Stimulated activated naive B cell treated with anti-CD40 and anti-IgM and Interleukin-4, amounts not matched to agents 10 μg/mL and 1 μg/mL and 100 μg/mL, for 72 hours (primary cell): ENCODE measurements at regions not wholly inside any gene's neighbourhood (a gene's known extent, or its start where the extent isn't known, plus 50 kb on each side); places are given as distances from the start of the nearest gene placed in this dataset.

Experiments
- ATAC-seq, 2 donors: fragments of 150-1000 bp; cut with Tn5 transposase; replicated peaks; 2 replicates each; pipeline ENCODE4 v1.10.0; 2021; ENCODE audit warnings: moderate library complexity in 1 of 2
- DNase-seq: peaks from one replicate; pipeline ENCODE4 v3.0.0; 2021
- H3K27ac Mint-ChIP-seq: one replicate; pipeline ENCODE4 v1.8.0; 2022; ENCODE audit warnings: mild to moderate bottlenecking, mixed read lengths
- H3K27me3 Mint-ChIP-seq, 2 donors: one replicate each; pipeline ENCODE4 v1.8.0; 2022; ENCODE audit warnings: mixed read lengths in 2 of 2
- H3K36me3 Mint-ChIP-seq, 2 donors: one replicate each; pipeline ENCODE4 v1.8.0; 2022; ENCODE audit warnings: mixed read lengths in 2 of 2, mild to moderate bottlenecking in 1 of 2
- H3K4me1 Mint-ChIP-seq, 2 donors: one replicate each; pipeline ENCODE4 v1.8.0; 2022; ENCODE audit warnings: mixed read lengths in 2 of 2, mild to moderate bottlenecking in 1 of 2
- H3K4me3 Mint-ChIP-seq, 2 donors: one replicate each; pipeline ENCODE4 v1.8.0; 2022; ENCODE audit warnings: mild to moderate bottlenecking in 2 of 2, mixed read lengths in 2 of 2, moderate library complexity in 1 of 2
- H3K9me3 Mint-ChIP-seq, 2 donors: one replicate each; pipeline ENCODE4 v1.8.0; 2022; ENCODE audit warnings: mixed read lengths in 2 of 2, mild to moderate bottlenecking in 1 of 2

DNA sequence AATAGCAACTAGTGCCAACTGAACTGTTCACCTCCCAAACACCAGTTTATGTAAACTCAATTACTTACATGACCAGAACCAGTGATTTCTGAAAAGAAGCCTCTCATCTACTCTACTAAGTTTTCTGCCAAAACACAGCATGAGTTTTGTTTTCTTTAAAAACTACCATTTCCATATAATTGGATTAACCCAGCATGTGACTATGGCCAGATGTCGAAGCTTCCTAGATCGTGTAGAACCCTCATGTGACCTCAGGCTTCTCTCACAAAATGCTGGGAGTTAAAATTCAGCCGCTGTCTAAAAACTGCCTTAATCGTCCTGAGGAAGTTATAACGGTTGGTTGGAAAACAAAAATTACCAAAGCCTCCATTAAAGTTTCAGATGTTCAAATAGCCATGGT lies 303.5 kb downstream of the IRX1 start:
- H3K4me3 Mint-ChIP-seq, result no peak overlapping the region
- no peak overlapping the region for H3K27ac Mint-ChIP-seq
- ATAC-seq, result no peak
- no peaks in the 10 kb centered on the region for H3K4me1 Mint-ChIP-seq
- DNase-seq, result no peak
- H3K27me3 Mint-ChIP-seq, result no peaks in the 10 kb centered on the region
- H3K36me3 Mint-ChIP-seq, result no peaks in the 10 kb centered on the region
- H3K9me3 Mint-ChIP-seq, result peaks cover 3 to 7% of the 10 kb centered on the region in 2 donors

DNA sequence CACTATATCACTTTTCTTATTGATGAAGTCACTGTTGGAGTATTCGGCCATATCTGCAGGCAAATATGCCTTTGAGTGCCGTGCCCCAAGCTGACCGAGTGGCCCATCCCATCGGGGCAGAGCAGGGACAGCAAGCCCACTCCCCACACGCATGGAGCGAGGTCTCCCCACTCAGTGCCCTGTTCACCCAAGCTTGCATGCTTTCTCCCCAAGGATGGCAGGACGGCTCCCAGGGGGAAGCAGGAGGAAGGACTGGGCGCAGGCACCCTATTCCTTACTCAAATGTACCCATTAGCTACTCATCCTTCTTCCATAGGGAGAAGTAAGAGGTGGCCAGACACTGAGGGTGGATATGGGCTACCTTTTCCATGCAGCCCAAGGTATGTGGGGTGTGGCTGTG lies 309.0 kb downstream of the IRX1 start:
- DNase-seq (no peak), ATAC-seq (no peak)
- no peak overlapping the region for H3K27ac Mint-ChIP-seq

DNA sequence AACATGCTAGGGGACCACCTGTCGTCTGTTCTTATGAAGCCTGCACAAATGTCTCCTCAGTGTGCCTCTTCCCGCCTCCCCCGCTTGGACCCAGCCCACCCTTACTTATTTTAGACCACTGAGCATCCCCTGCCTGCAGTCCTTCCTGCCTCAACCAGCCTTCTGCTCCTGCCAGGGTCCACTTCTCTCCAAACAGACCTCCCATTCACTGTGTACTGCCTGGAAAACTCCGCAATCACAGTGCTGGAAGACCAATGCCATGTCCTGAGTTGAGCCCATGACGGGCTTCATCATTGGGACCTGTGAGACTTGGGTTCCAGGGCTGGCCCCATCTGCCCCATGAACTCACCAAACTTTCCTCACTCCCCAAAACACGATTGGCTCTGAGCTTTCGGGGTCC lies 309.4 kb downstream of the IRX1 start:
- Mint-ChIP-seq H3K27ac (no peak overlapping the region), H3K4me1 (peaks cover 2 to 11% of the 10 kb centered on the region in 2 donors), H3K4me3 (no peak overlapping the region), H3K27me3 (no peaks in the 10 kb centered on the region), H3K36me3 (no peaks in the 10 kb centered on the region), H3K9me3 (peaks cover 0 to 3% of the 10 kb centered on the region in 2 donors)
- ATAC-seq (no peak), DNase-seq (no peak)

More for the DNA sequence above, 309.0 kb downstream of the IRX1 start:
- H3K27me3 Mint-ChIP-seq, result no peaks in the 10 kb centered on the region
- H3K9me3 Mint-ChIP-seq, result peaks cover 0 to 3% of the 10 kb centered on the region in 2 donors
- H3K4me3 Mint-ChIP-seq, result no peak overlapping the region
- no peaks in the 10 kb centered on the region for H3K36me3 Mint-ChIP-seq
- peaks cover 2 to 11% of the 10 kb centered on the region in 2 donors for H3K4me1 Mint-ChIP-seq

DNA sequence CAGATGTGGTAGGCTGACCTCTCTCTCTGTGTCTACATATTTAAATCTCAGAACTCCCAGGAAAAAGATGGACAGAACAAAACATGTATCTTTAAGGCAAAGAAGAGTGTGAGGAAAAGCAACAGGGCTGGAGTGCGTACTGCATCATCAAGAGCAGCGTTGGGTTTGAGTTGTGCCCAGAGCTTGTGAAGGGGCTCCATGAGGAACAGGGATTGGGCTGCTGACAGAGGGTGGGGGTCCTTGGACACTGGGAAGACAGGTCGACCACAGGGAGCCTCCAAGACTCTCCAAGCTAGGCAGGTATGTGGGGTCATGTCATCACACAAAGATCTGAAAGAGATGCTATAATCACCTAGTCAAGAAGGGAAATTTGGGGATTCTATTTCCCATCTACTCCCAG lies 309.9 kb downstream of the IRX1 start:
- H3K4me3 Mint-ChIP-seq, result no peak overlapping the region
- no peak overlapping the region for H3K27ac Mint-ChIP-seq
- H3K27me3 Mint-ChIP-seq, result no peaks in the 10 kb centered on the region
- DNase-seq (no peak), ATAC-seq (no peak)
- H3K4me1 Mint-ChIP-seq, result peaks cover 2 to 11% of the 10 kb centered on the region in 2 donors
- H3K9me3 Mint-ChIP-seq, result peaks cover 0 to 3% of the 10 kb centered on the region in 2 donors
- H3K36me3 Mint-ChIP-seq, result no peaks in the 10 kb centered on the region

DNA sequence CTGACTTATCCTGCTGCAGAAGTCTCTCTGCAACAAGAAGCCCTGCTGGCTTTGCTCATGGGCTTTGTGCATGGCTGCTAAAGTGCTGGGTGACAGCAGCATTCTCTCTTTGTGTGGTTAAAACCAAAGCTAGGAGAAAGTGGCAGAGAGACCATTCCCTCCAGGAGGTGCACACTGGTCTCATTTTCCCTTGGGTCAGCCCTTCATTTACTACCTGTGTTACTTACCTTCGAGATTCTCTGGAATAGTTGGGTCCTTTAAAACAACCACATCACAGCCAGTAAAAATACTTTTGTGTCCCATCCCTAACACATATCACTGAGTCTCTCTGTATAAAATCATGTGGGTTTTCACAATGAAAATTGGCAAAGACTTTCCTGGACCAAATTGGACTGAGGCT lies 315.5 kb downstream of the IRX1 start:
- Mint-ChIP-seq H3K4me3 (no peak overlapping the region), H3K4me1 (peaks cover 2 to 11% of the 10 kb centered on the region in 2 donors), H3K9me3 (no peaks in the 10 kb centered on the region), H3K27ac (no peak overlapping the region), H3K27me3 (no peaks in the 10 kb centered on the region), H3K36me3 (no peaks in the 10 kb centered on the region)
- DNase-seq (no peak), ATAC-seq (no peak)

DNA sequence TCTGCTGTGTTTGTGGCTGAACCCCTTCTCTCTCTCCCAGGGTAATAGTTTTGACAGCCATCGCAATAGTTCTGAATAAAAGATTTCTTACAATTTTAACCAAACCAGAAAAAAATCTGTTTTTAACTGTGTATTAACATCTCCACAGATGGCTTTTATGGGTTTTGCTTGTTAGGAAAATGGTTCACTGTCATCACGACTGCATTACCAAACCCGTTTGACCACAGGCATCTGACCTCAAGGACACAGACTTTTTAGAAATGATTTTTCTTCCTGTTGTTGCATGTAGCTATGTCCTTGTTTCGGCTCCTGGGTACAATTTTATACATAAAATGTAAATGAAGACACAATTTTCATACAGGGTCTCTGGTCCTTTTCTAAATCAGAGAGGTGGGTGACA lies 316.1 kb downstream of the IRX1 start:
- Mint-ChIP-seq H3K36me3 (no peaks in the 10 kb centered on the region), H3K27me3 (no peaks in the 10 kb centered on the region), H3K4me3 (no peak overlapping the region), H3K9me3 (no peaks in the 10 kb centered on the region), H3K4me1 (peaks cover 2 to 11% of the 10 kb centered on the region in 2 donors), H3K27ac (no peak overlapping the region)
- DNase-seq (no peak), ATAC-seq (no peak)

DNA sequence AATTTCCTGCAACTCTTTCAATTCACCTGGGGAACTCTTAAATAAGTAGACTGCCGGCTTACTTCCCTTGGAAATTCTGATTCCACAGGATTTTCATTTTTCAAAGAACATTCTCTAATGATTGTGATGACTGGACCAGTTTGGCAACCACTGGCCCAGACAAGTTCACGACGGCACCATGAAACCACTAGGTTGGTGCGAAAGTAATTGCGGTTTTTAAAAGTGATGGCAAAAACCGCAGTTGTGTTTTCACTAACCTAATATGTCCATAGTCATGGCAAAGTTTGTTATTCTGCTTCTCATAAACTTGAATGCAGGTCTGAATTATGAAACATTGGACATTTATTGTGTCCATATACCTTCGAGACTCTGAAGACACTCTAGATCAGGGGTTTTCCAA lies 317.2 kb downstream of the IRX1 start:
- H3K27me3 Mint-ChIP-seq, result no peaks in the 10 kb centered on the region
- DNase-seq, result no peak
- ATAC-seq, result no peak
- H3K4me1 Mint-ChIP-seq, result peaks cover 2 to 11% of the 10 kb centered on the region in 2 donors
- no peak overlapping the region for H3K27ac Mint-ChIP-seq
- H3K9me3 Mint-ChIP-seq, result no peaks in the 10 kb centered on the region
- H3K36me3 Mint-ChIP-seq, result no peaks in the 10 kb centered on the region
- H3K4me3 Mint-ChIP-seq, result no peak overlapping the region

DNA sequence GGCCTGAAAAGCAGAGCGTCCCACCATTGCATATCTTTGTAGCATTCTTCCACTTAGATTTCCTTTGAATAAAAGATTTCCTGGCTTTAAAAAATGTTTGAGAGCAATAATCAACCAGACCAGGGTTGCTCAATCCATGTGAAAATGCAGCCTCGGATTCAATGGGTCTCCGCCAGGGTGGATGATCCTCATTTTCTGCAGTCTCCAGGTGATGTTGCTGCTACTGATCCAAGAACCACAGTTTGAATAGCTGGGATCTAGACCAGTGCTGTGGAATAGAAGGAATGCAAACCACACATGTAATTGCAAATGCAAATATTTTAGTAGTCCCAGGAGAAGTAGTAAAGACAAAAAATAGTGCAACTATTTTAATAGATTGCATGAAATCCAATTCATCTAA lies 317.6 kb downstream of the IRX1 start:
- no peaks in the 10 kb centered on the region for H3K9me3 Mint-ChIP-seq
- ATAC-seq (no peak), DNase-seq (no peak)
- H3K27ac Mint-ChIP-seq, result no peak overlapping the region
- no peaks in the 10 kb centered on the region for H3K27me3 Mint-ChIP-seq
- no peaks in the 10 kb centered on the region for H3K36me3 Mint-ChIP-seq
- H3K4me3 Mint-ChIP-seq, result no peak overlapping the region
- peaks cover 2 to 9% of the 10 kb centered on the region in 2 donors for H3K4me1 Mint-ChIP-seq

DNA sequence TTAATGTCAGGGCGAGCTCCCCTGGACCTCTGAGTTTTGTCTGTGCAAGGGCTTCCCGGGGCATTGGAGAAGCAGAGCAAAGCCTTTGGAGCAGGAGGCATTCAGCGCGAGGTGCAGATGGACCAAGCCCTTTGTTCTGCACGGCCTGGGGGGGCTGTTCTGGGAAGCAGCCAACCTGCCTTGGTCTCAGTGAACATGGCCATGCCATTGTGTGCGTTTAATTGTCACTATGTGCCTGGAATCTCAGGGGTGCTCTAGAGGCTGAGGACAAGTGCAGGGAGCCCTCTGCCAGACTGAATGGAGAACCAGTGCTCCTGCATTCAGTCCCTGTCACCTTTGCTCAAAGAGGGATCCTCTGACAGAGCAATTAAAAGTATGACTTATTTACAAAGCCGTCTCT lies 329.4 kb downstream of the IRX1 start:
- no peaks in the 10 kb centered on the region for H3K4me1 Mint-ChIP-seq
- no peak overlapping the region for H3K27ac Mint-ChIP-seq
- H3K27me3 Mint-ChIP-seq, result no peaks in the 10 kb centered on the region
- DNase-seq, result no peak
- no peak overlapping the region for H3K4me3 Mint-ChIP-seq
- no peaks in the 10 kb centered on the region for H3K36me3 Mint-ChIP-seq
- H3K9me3 Mint-ChIP-seq, result peaks cover 3 to 9% of the 10 kb centered on the region in 2 donors
- ATAC-seq, result no peak

DNA sequence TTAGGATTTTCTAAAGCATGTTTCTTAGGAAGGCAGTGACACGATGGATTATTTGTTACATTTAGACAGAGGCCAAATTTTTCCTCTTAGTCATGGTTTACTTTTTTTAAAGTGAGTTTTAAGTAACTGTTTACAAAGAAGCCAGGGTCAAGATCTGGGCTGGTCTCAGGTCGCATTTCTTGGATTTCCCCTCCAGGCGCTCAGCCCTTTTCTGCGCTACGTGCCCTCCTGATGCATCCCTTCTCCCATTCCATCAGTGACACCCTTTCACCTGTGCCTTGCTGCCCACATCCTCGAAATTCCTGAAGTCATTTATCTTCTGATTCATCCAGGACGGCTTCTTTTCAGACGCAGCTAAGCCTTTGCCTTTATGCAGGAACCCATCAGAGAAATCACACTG lies 330.3 kb downstream of the IRX1 start:
- Mint-ChIP-seq H3K4me1 (no peaks in the 10 kb centered on the region), H3K27me3 (no peaks in the 10 kb centered on the region), H3K36me3 (no peaks in the 10 kb centered on the region), H3K4me3 (no peak overlapping the region), H3K9me3 (peaks cover 3 to 9% of the 10 kb centered on the region in 2 donors), H3K27ac (no peak overlapping the region)
- ATAC-seq (no peak), DNase-seq (no peak)

DNA sequence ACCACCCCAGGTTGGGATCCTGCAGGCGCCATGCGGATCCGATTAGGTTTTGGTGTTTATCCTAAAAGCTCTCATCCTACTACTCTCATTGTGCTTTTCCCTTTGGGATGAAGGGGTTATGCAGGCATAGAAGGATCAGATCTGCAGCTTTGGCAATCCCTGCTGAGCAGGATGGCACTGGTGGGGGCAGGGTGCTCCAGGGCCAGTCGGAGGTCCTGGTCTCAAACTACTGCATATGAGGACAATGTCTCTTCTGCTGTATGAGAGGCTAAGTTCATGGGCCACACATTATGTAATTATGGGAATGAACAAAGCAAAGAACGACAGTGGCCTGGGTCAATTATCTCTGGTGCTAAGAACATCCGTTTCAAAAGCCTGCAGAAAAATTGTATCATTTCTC lies 334.2 kb downstream of the IRX1 start:
- no peak overlapping the region for H3K4me3 Mint-ChIP-seq
- no peaks in the 10 kb centered on the region for H3K36me3 Mint-ChIP-seq
- no peak for ATAC-seq
- H3K27me3 Mint-ChIP-seq, result no peaks in the 10 kb centered on the region
- H3K27ac Mint-ChIP-seq, result no peak overlapping the region
- no peak for DNase-seq
- H3K4me1 Mint-ChIP-seq, result no peaks in the 10 kb centered on the region
- peaks cover 3 to 9% of the 10 kb centered on the region in 2 donors for H3K9me3 Mint-ChIP-seq

DNA sequence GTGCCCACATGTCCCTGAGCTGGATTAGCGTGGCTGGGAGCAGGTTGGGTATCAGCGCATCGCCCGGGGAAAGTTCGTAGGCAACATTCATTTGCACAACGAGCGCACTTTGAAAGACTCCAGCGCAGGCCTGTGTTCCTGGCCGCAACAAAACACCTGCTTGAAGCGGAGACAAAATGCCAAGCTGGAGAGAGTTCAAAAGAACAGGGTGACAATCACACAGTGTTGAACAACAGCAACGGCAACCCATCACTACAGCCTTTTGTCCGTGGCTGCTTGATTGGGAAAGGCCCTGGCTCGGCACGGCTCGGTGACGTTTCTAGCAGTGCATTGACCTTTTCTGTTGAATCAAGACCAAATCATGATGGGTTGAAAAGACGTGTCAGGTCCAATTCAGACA lies 336.3 kb downstream of the IRX1 start:
- ATAC-seq, result no peak
- Mint-ChIP-seq H3K27ac (no peak overlapping the region), H3K4me3 (no peak overlapping the region), H3K4me1 (no peaks in the 10 kb centered on the region), H3K36me3 (no peaks in the 10 kb centered on the region), H3K9me3 (peaks cover 4 to 9% of the 10 kb centered on the region in 2 donors), H3K27me3 (no peaks in the 10 kb centered on the region)
- no peak for DNase-seq

DNA sequence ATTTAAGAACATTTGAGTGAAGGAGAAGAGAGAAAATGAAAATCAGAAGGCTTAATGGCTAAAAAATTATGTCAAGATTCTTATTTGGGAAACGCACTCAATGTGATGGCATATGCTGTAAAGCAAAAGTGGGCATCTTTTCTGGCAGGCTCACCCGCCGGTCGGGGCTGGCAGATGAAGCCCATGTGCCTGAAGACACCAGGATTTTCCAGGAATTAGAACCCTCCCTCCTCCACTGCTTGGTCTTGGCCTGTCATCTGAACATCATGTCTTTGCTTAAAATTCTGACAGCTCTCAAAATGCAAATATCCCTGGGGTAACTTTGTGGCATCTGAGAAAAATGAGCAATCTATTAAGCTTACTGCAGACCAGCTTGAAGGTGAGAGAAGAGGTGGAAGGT lies 337.9 kb downstream of the IRX1 start:
- H3K27me3 Mint-ChIP-seq, result no peaks in the 10 kb centered on the region
- no peak overlapping the region for H3K27ac Mint-ChIP-seq
- H3K4me1 Mint-ChIP-seq, result no peaks in the 10 kb centered on the region
- DNase-seq (no peak), ATAC-seq (no peak)
- peaks cover 0 to 3% of the 10 kb centered on the region in 2 donors for H3K9me3 Mint-ChIP-seq
- no peak overlapping the region for H3K4me3 Mint-ChIP-seq
- H3K36me3 Mint-ChIP-seq, result no peaks in the 10 kb centered on the region

DNA sequence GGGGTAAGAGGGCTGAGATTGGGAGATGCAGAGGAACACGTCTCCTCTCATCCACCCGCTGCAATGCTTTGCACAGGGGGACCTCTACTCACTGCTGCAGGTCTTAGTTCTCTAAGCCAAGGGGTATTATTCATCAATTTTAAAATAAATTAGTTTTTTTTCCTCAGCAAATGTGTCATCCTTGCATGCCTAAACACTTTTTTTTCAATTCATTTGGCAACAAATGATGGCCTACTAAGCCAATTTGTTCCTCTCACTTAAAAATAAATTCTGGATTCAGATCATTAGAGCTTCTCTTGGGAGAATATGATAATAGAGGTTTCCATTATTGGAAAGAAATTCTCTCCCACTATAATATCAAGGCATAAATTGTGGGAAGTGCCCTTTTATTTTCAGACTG lies 338.3 kb downstream of the IRX1 start:
- no peaks in the 10 kb centered on the region for H3K27me3 Mint-ChIP-seq
- H3K4me1 Mint-ChIP-seq, result no peaks in the 10 kb centered on the region
- H3K4me3 Mint-ChIP-seq, result no peak overlapping the region
- H3K36me3 Mint-ChIP-seq, result no peaks in the 10 kb centered on the region
- no peak overlapping the region for H3K27ac Mint-ChIP-seq
- H3K9me3 Mint-ChIP-seq, result peaks cover 3 to 4% of the 10 kb centered on the region in 2 donors
- DNase-seq, result no peak
- no peak for ATAC-seq

DNA sequence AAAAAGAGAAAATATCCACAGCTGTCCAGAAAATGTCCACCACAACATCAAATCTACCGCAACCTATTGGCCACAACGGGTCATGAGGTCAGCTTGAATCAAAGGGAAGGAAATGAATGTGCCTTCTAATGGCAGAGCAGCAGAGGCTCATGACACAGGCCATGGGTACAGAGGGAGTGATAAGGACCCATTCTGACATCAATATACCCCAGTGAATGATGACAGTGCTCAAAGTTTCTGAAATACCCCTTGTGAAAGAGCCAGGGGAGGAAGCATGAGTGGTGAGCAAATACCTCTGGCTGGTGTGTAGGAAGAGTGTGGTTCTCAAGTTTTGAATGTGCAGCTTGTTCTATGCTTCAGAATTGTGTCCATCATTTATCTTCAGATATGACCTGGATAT lies 348.2 kb downstream of the IRX1 start:
- Mint-ChIP-seq H3K9me3 (peaks cover 4 to 11% of the 10 kb centered on the region in 2 donors), H3K4me1 (peaks cover 2 to 5% of the 10 kb centered on the region in 2 donors), H3K4me3 (no peak overlapping the region), H3K27me3 (no peaks in the 10 kb centered on the region), H3K27ac (no peak overlapping the region), H3K36me3 (no peaks in the 10 kb centered on the region)
- no peak for DNase-seq
- no peak for ATAC-seq

DNA sequence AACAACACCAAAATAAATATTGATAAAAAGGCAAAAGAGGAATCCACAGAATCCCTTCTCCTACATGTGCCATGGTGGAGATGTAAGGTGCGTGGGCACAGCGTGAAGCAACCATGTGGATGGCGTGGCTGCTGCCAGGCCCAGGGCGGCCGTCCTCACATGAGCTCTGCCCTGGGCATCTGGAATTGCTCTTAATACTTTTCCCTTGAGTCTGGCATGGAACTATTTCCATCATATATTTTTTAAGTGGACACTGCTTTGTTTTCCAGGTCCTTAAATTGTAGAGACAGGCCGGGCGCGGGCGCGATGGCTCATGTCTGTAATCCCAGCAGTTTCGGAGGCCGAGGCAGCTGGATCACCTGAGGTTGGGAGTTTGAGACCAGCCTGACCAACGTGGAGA lies 349.3 kb downstream of the IRX1 start:
- Mint-ChIP-seq H3K27ac (no peak overlapping the region), H3K4me3 (no peak overlapping the region), H3K27me3 (no peaks in the 10 kb centered on the region), H3K36me3 (no peaks in the 10 kb centered on the region), H3K9me3 (peaks cover 4 to 8% of the 10 kb centered on the region in 2 donors), H3K4me1 (peaks cover 2 to 16% of the 10 kb centered on the region in 2 donors)
- no peak for DNase-seq
- ATAC-seq, result no peak
